Hindlimb muscle (tissue), 1 donor: ENCODE measurements at regions not wholly inside any gene's neighbourhood (a gene's known extent, or its start where the extent isn't known, plus 50 kb on each side); places are given as distances from the start of the nearest gene placed in this dataset.
"Not testable (repeated sequence)": the region's sequence is repeated elsewhere in the genome, so short reads cannot be mapped to it uniquely, and the experiment has no call there.

ENCODE experiments used
- DNase-seq: peaks from one replicate; pipeline ENCODE4 v3.0.0-alpha.2; 2013

DNA sequence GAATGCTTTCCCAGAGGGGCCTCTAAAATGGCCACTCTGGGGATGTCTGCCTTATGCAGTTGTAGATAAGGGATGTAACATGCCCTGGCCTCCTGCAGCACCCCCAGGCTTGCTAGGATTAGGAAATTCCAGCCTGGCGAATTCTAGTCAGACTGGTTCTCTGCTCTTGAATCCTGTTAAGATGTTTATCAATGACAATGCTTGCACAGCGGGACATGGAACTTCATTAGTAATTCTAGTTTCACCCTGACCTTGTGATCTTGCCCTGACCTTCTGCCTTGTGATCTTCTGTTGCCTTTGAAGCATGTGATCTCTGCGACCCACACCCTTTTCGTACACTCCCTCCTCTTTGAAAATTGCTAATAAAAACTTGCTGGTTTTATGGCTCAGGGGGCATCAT, 497.2 kb upstream of the PABPC4L start:
- DNase-seq, result not testable (repeated sequence)

DNA sequence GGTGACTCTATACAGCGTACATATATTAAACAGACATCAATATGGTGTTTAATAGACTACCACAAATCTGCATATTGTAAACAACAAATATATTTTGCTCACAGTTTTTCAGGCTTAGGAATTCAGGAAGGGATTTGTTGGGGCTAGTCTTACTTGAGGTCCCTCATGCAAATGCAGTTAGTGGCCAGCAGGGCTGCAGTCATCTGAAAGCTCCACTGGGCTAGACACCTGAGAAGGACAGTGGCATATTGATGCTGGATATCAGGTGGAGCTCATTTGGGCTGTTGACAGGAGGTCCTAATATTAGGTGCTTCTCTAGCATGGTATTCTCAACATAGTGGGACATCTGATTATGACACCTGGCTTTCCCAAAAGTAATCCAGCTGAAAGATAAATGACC, 493.8 kb upstream of the PABPC4L start:
- DNase-seq, result no peak

DNA sequence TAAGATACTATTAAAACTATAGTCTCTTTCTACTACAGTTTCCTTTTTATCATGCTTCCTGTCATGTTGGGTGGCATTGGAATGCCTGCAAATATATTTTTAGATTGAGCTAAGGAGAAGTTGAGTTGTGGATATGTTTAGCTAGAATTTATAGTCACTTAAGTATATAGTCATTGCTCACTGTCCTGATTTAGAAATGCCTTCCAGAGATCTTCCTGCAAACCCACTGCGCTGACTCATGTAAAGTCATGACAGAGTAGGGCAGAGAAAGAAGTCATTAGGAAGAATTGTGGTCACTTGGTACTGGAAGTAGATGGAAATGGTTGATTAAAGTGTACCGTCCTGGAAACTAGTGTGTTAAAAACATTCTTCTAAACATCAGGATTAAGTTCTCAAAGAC, 490.3 kb upstream of the PABPC4L start:
- no peak for DNase-seq

DNA sequence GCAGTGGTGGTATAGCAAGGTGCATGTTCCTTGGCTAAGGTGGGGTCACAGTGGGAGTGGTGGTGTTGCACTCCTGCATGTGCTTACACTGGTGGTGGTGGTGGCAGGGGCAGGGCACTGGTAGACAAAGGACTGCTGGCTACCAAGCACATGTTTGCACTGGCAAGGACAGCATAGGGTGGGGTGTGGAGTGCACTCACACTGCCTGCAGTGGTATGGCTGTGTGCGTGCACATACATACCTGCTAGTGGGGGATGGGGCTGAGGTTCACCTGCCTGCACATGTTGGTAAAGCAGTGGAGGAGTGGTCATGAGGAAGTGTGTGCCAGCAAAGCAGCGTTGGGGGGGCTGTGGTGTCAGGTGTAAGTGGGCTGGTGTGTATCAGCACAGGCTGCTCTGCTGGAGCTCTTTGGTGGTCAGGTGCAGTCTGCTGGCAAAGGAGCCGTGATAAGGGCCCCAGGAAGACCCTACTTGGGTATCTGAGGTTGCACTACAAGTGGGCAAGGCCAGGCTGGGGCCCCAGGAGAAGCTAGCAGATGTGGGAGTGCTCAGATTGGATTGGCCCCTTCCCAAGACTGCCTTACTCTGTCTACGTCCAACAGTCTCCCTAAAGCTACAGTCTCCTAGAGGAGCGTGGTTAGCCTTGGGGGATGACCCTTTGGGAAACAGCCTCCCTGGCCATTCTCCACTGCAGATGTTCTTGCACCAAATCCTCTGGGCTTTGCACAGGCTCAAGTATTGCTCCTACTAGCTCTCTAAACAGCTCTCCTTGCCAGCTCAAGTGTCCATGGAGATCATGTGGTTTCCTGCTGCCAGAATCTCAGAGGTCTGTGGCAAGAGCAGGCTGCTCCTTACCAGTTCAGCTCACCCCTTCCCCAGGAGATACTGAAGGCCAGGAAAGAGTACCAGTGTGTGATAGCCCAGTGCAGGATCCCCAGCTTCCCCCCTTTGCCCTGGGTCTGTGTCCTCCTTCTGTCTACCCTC, 486.3 kb upstream of the PABPC4L start:
- DNase-seq, result no peak

DNA sequence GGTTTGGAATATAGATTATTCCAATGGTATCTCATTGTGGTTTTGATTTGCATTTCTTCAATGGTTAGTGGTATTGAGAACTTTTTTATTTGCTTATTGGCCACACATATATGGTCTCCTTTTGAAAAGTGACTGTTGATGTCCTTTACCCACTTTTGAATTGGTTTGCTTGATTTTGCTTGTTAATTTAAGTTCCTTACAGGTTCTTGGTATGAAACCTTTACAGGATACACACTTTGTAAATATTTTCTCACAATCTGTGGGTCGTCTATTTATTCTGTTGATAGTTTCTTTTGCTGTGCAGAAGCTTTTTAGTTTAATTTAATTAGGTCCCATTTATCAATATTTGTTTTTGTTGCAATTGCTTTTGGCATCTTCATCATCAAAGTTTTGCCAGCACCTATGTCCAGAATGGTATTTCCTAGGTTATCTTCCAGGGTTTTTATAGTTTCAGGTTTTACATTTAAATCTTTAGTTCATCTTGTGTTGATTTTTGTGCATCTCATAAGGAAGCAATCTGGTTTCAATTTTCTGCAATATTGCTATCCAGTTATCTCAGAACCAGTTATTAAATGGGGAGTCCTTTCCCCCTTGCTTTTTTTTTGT, 475.7 kb upstream of the PABPC4L start:
- no peak for DNase-seq

DNA sequence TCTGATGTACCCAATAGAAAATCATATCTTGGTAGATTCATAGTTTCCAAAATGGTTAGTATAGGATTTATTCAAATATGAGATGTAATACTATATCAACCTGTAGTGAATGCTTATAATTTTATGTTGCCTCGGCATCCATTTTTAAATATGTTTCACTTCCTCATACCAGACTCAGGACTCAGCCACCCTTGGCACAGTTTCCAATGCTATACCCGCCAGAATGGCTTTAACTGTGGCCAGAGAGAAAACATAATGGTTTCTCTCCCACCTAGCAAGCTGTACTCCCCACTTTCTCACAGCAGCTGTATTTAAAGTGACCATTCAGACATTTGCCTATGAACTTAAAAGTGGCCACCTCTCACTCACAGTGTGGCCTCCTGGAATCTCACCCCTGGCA, 466.6 kb upstream of the PABPC4L start:
- DNase-seq, result no peak

DNA sequence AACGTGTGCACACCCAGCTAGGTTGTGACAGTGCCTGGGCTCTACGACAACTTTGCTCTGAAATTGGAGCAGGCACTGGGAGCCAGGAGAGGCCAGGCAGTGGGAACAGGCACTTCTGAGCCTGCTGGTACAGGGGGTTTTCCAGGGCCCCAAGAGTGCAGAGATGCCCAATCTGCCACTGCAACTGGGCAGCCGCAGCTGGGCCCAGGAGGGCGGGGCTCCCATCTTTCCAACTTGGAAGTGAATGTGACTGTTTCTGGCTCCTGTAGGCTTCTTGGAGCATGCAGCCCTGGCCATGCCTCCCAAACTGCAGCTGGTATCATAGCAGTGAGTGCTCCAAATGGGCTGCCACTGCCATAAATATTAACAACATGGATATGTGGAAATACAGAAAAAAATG, 465.1 kb upstream of the PABPC4L start:
- DNase-seq, result no peak

DNA sequence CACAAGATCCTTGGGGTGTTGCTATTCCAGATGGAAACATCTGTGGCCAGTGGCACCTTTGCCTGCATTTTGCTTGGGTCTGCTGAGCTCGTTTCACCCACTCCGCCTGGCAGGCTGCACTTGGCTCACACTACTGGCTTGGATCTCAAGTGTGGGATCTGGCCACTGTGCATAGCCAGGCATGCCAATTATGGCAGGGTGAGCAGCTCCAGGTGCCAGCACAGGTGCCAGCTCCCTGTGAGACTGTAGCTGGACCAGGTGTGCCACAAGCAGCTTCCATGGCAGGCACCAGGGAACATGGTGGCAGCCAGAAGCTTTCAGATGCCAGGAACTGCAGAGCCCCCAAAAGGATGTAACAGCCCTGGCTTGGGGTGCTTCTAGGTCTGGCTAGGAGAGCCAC, 463.8 kb upstream of the PABPC4L start:
- no peak for DNase-seq

DNA sequence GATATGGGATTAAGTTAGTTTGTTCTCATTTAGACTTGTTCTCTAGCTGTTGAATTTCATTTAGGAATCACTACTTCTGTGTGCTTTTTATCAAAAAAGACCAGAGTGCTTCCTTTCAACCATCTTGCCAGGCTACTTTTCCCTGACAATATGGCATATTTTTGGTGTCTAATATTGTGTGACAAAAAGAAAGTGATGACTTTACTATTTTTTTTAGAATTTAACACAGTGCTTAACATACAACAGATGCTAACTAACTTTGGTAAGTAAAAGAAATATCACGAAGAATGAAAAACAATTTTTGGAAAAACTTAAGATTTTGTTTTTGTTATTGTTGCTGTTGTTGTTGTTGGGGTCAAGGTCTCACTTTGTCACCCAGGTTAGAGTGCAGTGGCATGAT, 462.2 kb upstream of the PABPC4L start:
- DNase-seq, result no peak

DNA sequence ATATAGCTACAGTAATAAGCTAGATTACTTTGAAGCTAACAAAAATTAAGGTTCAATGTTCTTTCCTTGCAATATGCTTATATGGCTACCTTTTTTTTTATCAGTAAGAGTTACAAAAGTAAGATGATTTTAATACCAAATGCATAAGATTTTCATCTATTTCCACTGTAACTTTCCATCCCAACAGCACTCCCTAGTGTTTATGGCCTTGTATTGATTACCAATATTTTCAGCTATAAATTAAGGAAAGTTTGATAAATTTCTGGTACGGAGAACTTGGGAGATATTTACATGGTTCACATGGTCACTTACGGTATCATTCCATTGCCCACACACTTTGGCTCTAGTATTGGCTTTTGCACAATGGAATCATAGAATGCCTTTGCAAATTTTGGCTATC, 448.9 kb upstream of the PABPC4L start:
- no peak for DNase-seq

DNA sequence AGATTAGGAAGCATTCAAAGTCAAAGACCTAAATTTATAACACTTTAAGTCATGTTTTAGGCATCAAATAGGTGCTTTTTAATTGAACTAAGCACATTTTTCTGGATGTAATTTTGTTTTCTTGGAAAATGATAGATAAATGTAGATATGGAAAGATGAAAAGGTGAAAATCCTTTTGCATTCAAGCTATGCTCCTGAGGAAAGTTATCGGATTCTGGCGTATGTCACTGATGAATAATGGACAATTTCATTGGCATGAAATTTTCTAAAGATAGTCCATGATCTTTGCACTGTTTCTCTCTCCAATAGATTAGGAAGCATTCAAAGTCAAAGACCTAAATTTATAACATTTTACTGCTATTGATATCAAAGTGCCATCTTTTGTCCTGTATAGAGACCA, 444.2 kb upstream of the PABPC4L start:
- no peak for DNase-seq

DNA sequence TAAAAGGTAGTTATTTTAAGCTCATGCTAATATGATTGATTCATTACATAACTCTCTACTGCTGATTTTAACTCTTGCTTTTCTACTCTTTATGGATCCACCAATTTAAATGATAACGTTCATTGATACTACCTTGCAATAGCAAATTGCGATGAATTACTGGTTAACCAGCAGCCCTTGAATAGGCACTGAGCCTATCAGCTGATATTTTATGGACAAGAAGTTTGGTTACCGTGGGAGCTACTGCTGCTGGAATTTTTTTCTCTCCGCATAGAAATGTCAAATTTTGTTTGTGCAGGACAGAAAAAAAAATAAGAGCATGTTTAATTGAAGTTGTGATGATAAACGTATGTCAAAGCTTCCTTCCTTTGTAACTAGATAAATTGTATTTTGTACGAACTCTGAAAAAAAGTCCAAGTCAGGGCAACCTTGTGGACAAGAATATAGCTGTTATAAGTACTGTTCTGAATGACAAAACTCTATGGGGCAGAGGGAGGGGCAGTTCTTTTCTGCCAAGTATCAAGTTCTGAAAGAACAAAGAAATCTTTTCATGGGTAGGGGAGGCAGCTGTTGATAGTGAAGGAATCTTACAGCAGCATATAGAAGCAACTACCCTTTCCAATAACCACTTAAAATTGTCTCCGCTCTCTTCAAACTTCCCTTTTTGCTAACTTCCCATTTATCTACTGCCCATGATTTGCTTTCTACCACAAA, 434.9 kb upstream of the PABPC4L start:
- DNase-seq, result no peak

DNA sequence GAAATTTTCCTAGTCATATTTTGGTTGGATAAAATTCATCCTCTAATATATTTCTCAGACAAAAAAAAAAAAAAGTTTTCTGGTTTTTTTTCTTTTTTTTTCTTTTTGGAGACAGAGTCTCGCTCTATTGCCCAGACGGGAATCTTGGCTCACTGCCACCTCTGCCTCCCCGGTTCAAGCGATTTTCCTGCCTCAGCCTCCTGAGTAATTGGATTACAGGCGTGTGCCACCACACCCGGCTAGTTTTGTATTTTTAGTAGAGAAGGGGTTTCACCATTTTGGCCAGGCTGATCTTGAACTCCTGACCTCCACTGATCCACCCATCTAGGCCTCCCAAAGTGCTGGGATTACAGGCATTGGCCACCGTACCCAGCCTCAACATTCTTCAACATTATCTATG, 432.7 kb upstream of the PABPC4L start:
- no peak for DNase-seq

DNA sequence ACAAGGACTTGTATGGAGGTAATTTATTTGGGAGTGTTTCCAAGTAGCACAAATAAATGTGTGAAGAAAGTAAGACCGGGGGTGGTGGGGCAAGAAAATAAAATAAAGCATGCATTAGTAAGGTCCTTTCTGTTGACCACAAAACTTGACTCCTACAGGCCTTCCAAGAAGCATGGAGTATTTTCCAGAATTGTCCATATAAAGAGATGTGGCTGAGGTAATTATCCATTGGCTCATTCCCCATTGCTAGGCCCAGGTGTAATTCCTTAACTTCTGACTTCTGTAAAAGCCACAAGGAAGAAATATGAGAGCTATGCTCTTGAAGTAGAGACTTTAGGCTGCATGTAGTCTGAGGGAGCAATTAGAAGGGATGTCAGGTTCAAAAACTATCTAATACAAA, 430.5 kb upstream of the PABPC4L start:
- no peak for DNase-seq

DNA sequence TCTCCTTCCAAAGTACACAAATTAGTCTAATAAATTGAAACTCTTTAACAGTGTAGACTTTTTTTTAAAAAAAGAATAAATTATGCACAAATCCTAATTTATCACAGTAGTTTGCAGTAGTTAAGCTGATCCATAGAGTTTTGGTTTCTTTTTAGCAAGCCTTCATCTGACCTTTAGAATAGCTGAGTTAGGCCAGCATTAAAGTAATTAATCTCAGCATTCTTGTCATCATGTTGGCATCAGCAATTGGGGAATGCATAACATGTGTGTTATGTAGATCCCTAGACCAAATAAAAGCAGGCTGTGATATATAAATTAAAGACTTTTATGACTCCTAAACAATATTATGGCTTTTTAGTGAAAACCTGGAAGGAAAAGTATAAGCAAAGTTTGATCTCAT, 426.5 kb upstream of the PABPC4L start:
- DNase-seq, result no peak

DNA sequence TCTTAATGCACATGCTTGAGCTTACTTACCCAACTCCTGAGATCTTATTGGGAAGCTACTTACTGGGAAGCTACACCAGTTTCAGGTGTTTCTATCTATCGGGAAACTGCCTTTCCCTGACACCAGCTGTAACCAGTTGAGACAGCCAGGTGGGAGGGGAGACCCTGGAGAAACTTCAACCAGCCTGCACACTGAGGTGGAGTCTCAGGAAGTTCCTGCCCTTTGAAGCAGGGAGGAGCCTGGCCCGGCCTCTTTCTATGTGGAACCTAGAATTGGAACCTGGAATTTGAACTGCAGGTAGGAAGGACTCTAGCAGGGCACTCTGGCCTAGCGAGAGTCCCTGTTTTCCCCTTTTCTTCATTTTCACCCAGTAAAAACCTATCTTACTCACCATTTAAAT, 425.8 kb upstream of the PABPC4L start:
- DNase-seq, result no peak

DNA sequence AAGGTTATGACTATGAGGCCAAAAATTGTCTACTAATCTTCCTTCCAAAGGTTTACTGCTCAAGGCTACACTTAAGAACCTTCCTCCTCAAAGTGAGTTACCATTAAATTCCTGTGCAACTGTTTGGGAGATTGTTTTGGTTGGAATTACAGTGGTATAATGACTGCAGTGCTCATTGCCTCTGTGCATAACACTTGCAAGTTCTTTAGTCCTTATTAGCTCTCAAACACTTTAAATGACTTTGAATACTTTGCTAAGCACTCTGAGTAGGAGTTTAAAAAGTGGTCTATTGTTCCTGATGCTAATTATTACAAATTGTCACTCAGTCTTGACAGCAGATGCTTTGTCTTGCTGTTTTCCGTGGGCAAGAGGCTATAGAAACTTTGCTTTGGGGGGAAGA, 422.8 kb upstream of the PABPC4L start:
- no peak for DNase-seq

DNA sequence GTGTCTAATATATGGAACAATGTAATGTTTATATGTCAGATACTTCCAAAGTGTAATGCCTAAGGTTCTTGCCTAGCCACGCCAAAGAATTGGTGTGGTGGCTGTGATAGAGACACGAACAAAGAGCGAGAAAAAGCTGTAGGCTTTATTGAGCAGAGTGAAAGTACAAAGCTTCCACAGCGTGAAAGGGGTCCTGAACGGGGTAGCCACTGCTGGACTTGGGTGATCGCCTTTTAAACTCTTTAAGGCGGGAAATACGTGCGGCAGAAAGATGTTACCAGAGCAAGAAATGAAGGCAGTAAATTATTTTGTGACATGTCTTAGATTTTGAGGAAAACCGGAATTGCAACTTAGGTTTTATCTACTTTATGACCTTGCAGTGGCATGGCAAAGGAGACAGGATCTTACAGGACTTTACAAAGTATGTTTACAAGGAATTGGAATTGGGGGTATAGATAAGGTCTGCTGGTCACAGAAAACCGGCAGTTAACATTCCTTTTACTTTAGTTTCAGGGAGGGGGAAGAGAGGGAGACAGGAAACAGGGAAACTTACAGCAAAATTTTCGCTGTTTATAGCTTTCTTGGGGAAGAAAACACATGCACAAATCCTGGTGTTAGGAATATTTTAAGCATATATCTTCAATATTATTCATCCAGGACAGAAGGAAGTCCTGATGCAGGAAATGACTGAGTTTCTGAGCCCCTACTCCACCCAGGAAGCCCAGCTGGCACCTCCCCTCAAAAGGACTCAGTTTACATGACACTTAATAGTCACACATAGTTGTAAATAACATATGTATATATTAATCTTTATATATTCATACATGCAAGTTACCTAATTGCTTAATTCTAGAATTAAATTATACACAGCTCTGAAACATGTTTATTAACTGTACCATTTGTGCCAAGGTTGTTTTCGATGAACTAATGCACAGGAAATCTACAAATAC, 421.3 kb upstream of the PABPC4L start:
- DNase-seq, result not testable (repeated sequence)

DNA sequence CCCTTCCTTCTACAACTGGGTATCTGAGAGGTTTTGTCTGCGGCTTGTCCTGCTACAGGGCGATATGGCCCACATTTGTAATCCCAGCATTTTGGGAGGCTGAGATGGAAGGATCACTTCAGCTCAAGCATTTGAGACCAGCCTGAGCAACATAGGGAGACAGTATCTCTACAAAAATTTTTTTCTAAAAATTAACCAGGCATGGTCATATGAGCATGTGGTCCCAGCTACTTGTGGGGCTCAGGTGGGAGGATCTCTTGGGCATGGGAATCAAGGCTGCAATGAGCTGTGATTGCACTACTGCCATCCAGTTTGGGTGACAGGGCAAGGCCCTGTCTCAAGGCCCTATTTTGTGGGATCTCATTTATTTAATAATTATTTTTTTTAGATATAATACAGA, 420.6 kb upstream of the PABPC4L start:
- no peak for DNase-seq

DNA sequence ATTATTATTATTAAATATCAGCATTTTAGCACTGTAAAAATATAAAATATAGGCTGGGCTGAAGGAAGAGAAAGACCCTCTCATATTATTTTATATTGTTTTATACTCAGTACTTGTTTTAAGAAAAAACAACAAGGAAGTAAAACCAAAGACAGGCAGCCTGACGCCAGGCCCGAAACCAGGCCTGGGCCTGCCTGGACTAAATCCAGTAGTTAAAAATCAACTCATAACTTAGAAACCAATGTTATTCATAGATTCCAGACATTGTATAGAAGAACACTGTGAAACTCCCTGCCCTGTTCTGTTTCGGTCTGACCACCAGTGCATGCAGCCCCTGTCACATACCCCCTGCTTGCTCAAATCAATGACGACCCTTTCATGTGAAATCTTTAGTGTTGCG, 420.1 kb upstream of the PABPC4L start:
- DNase-seq, result not testable (repeated sequence)

DNA sequence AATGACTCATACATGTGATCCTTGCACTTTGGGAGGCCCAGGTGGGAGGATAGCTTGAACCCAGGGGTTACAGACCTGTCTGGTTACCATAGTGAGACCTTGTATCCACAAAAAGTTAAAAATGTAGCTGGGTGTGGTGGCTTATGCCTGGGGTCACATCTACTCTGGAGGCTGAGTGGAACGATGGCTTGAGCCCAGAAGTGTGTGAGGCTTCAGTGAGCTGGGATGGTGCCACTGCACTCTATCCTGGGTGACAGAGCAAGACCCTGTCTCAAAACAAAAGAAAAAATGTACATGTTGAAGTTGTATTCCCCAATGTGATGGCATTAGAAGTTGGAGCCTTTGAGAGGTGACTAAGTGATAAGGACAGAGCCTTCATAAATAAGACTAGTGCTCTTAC, 409.4 kb upstream of the PABPC4L start:
- DNase-seq, result no peak

DNA sequence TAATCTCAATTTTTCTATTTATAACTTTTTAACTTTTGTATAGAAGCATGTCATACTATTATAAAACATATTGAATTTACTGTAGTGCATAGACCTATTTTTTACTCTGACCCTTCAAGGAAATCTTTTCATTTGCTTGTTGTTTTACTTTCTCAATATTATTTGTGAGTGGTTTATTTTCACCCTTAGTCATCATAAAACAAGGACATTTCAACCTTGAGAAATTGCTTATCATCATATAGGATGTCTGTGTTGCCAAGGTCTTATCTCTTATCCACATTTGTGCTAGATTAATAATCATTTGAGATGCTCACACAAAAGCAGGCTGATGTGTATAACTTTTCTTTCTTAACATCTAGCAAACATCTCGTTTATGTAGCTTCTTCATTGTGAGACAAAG, 408.6 kb upstream of the PABPC4L start:
- no peak for DNase-seq
